C4-2B (cell line): ENCODE measurements at regions not wholly inside any gene's neighbourhood (a gene's known extent, or its start where the extent isn't known, plus 50 kb on each side); places are given as distances from the start of the nearest gene placed in this dataset.

Experiments used
- CTCF ChIP-seq: fragments of 450-650 bp; conservative IDR thresholded peaks from 2 replicates; pipeline ENCODE4 v1.5.1; 2017; ENCODE audit warnings: mild to moderate bottlenecking
- ZFX ChIP-seq: fragments of 450-650 bp; IDR thresholded peaks from 2 replicates; pipeline ENCODE4 v1.6.1; 2017

GRCh38 chr22:49046546-49047361 lies 780.9 kb downstream of the BRD1 start:
- TF ChIP-seq CTCF: peak; percentile 73
- TF ChIP-seq ZFX: no peak
